ENCODE measurements at regions not wholly inside any gene's neighbourhood (a gene's known extent, or its start where the extent isn't known, plus 50 kb on each side); places are given as distances from the start of the nearest gene placed in this dataset.

- Histone ChIP-seq H3K36me3 (ENCODE audit: control insufficient read depth in 2 of 2, insufficient read depth in 2 of 2, low read length in 1 of 2) (no peaks in the 10 kb centered on the region), H3K9me3 (ENCODE audit: control insufficient read depth in 2 of 2, insufficient read depth in 1 of 2, low read depth in 1 of 2, low read length in 1 of 2) (peaks cover 0 to 6% of the 10 kb centered on the region in 2 donors), H3K4me1 (ENCODE audit: control insufficient read depth in 2 of 2, insufficient read depth in 2 of 2, low read length in 1 of 2) (no peaks in the 10 kb centered on the region), H3K27me3 (ENCODE audit: control insufficient read depth in 1 of 2, insufficient read depth in 2 of 2, low read length in 2 of 2) (no peaks in the 10 kb centered on the region), H3K27ac (ENCODE audit: low read depth in 2 of 2, low read length in 1 of 2) (no peak overlapping the region), H3K4me3 (ENCODE audit: low read depth in 1 of 2, low read length in 2 of 2) (no peak overlapping the region)
- WGBS, 2 donors: 70 to 74% methylated on average over 33 to 35 of the region's 35 CpGs
Observed at GRCh38 chr6:169898788-169899480, 147.5 kb downstream of the ERMARD start.

GRCh38 chr6:169897601-169898358, 146.4 kb downstream of the ERMARD start:
- H3K27me3 ChIP-seq (ENCODE audit: control insufficient read depth in 1 of 2, insufficient read depth in 2 of 2, low read length in 2 of 2): no peaks in the 10 kb centered on the region
- no peak overlapping the region for H3K4me3 ChIP-seq (ENCODE audit: low read depth in 1 of 2, low read length in 2 of 2)
- no peaks in the 10 kb centered on the region for H3K4me1 ChIP-seq (ENCODE audit: control insufficient read depth in 2 of 2, insufficient read depth in 2 of 2, low read length in 1 of 2)
- WGBS, 2 donors: 91 to 92% methylated on average over 15 of the region's 15 CpGs
- no peak overlapping the region for H3K27ac ChIP-seq (ENCODE audit: low read depth in 2 of 2, low read length in 1 of 2)
- H3K9me3 ChIP-seq (ENCODE audit: control insufficient read depth in 2 of 2, insufficient read depth in 1 of 2, low read depth in 1 of 2, low read length in 1 of 2): peaks cover 0 to 6% of the 10 kb centered on the region in 2 donors
- H3K36me3 ChIP-seq (ENCODE audit: control insufficient read depth in 2 of 2, insufficient read depth in 2 of 2, low read length in 1 of 2): no peaks in the 10 kb centered on the region

- no peaks in the 10 kb centered on the region for H3K4me1 ChIP-seq (ENCODE audit: control insufficient read depth in 2 of 2, insufficient read depth in 2 of 2, low read length in 1 of 2)
- H3K4me3 ChIP-seq (ENCODE audit: low read depth in 1 of 2, low read length in 2 of 2): no peak overlapping the region
- 90 to 92% methylated on average over 17 of the region's 17 CpGs for WGBS, 2 donors
- H3K27me3 ChIP-seq (ENCODE audit: control insufficient read depth in 1 of 2, insufficient read depth in 2 of 2, low read length in 2 of 2): no peaks in the 10 kb centered on the region
- no peak overlapping the region for H3K27ac ChIP-seq (ENCODE audit: low read depth in 2 of 2, low read length in 1 of 2)
- H3K36me3 ChIP-seq (ENCODE audit: control insufficient read depth in 2 of 2, insufficient read depth in 2 of 2, low read length in 1 of 2): no peaks in the 10 kb centered on the region
- H3K9me3 ChIP-seq (ENCODE audit: control insufficient read depth in 2 of 2, insufficient read depth in 1 of 2, low read depth in 1 of 2, low read length in 1 of 2): peaks cover 0 to 4% of the 10 kb centered on the region in 2 donors
Observed at GRCh38 chr6:169896826-169897456, 145.5 kb downstream of the ERMARD start.

GRCh38 chr6:169895926-169896761, 144.7 kb downstream of the ERMARD start:
- H3K27me3 ChIP-seq (ENCODE audit: control insufficient read depth in 1 of 2, insufficient read depth in 2 of 2, low read length in 2 of 2): no peaks in the 10 kb centered on the region
- peaks cover 3 to 9% of the 10 kb centered on the region in 2 donors for H3K9me3 ChIP-seq (ENCODE audit: control insufficient read depth in 2 of 2, insufficient read depth in 1 of 2, low read depth in 1 of 2, low read length in 1 of 2)
- no peak overlapping the region for H3K4me3 ChIP-seq (ENCODE audit: low read depth in 1 of 2, low read length in 2 of 2)
- 91 to 92% methylated on average over 19 of the region's 19 CpGs for whole genome bisulfite sequencing, 2 donors
- H3K36me3 ChIP-seq (ENCODE audit: control insufficient read depth in 2 of 2, insufficient read depth in 2 of 2, low read length in 1 of 2): no peaks in the 10 kb centered on the region
- no peaks in the 10 kb centered on the region for H3K4me1 ChIP-seq (ENCODE audit: control insufficient read depth in 2 of 2, insufficient read depth in 2 of 2, low read length in 1 of 2)
- no peak overlapping the region for H3K27ac ChIP-seq (ENCODE audit: low read depth in 2 of 2, low read length in 1 of 2)

GRCh38 chr6:169895000-169895759, 143.8 kb downstream of the ERMARD start:
- Histone ChIP-seq H3K36me3 (ENCODE audit: control insufficient read depth in 2 of 2, insufficient read depth in 2 of 2, low read length in 1 of 2) (no peaks in the 10 kb centered on the region), H3K27me3 (ENCODE audit: control insufficient read depth in 1 of 2, insufficient read depth in 2 of 2, low read length in 2 of 2) (no peaks in the 10 kb centered on the region), H3K27ac (ENCODE audit: low read depth in 2 of 2, low read length in 1 of 2) (no peak overlapping the region), H3K4me1 (ENCODE audit: control insufficient read depth in 2 of 2, insufficient read depth in 2 of 2, low read length in 1 of 2) (no peaks in the 10 kb centered on the region), H3K4me3 (ENCODE audit: low read depth in 1 of 2, low read length in 2 of 2) (no peak overlapping the region), H3K9me3 (ENCODE audit: control insufficient read depth in 2 of 2, insufficient read depth in 1 of 2, low read depth in 1 of 2, low read length in 1 of 2) (peaks cover 3 to 8% of the 10 kb centered on the region in 2 donors)
- 72 to 85% methylated on average over 7 of the region's 7 CpGs for WGBS, 2 donors

GRCh38 chr6:169894377-169894960, 143.0 kb downstream of the ERMARD start:
- 91% methylated on average over 21 of the region's 21 CpGs for WGBS, 2 donors
- H3K4me1 ChIP-seq (ENCODE audit: control insufficient read depth in 2 of 2, insufficient read depth in 2 of 2, low read length in 1 of 2): no peaks in the 10 kb centered on the region
- no peaks in the 10 kb centered on the region for H3K27me3 ChIP-seq (ENCODE audit: control insufficient read depth in 1 of 2, insufficient read depth in 2 of 2, low read length in 2 of 2)
- H3K9me3 ChIP-seq (ENCODE audit: control insufficient read depth in 2 of 2, insufficient read depth in 1 of 2, low read depth in 1 of 2, low read length in 1 of 2): peaks cover 3 to 8% of the 10 kb centered on the region in 2 donors
- H3K36me3 ChIP-seq (ENCODE audit: control insufficient read depth in 2 of 2, insufficient read depth in 2 of 2, low read length in 1 of 2): no peaks in the 10 kb centered on the region
- H3K27ac ChIP-seq (ENCODE audit: low read depth in 2 of 2, low read length in 1 of 2): no peak overlapping the region
- H3K4me3 ChIP-seq (ENCODE audit: low read depth in 1 of 2, low read length in 2 of 2): no peak overlapping the region

GRCh38 chr6:169893624-169894023, 142.2 kb downstream of the ERMARD start:
- H3K9me3 ChIP-seq (ENCODE audit: control insufficient read depth in 2 of 2, insufficient read depth in 1 of 2, low read depth in 1 of 2, low read length in 1 of 2): peaks cover 3 to 8% of the 10 kb centered on the region in 2 donors

GRCh38 chr6:169891846-169892245, 140.4 kb downstream of the ERMARD start:
- H3K4me3 ChIP-seq (ENCODE audit: low read depth in 1 of 2, low read length in 2 of 2): no peak overlapping the region
- no peak overlapping the region for H3K27ac ChIP-seq (ENCODE audit: low read depth in 2 of 2, low read length in 1 of 2)
- no peaks in the 10 kb centered on the region for H3K36me3 ChIP-seq (ENCODE audit: control insufficient read depth in 2 of 2, insufficient read depth in 2 of 2, low read length in 1 of 2)
- 69 to 70% methylated on average over 11 of the region's 11 CpGs for WGBS, 2 donors
- peaks cover 3 to 8% of the 10 kb centered on the region in 2 donors for H3K9me3 ChIP-seq (ENCODE audit: control insufficient read depth in 2 of 2, insufficient read depth in 1 of 2, low read depth in 1 of 2, low read length in 1 of 2)
- H3K4me1 ChIP-seq (ENCODE audit: control insufficient read depth in 2 of 2, insufficient read depth in 2 of 2, low read length in 1 of 2): peaks cover 0 to 2% of the 10 kb centered on the region in 2 donors
- no peaks in the 10 kb centered on the region for H3K27me3 ChIP-seq (ENCODE audit: control insufficient read depth in 1 of 2, insufficient read depth in 2 of 2, low read length in 2 of 2)

More at GRCh38 chr6:169893624-169894023, 142.2 kb downstream of the ERMARD start:
- H3K36me3 ChIP-seq (ENCODE audit: control insufficient read depth in 2 of 2, insufficient read depth in 2 of 2, low read length in 1 of 2): no peaks in the 10 kb centered on the region
- H3K4me3 ChIP-seq (ENCODE audit: low read depth in 1 of 2, low read length in 2 of 2): no peak overlapping the region
- WGBS, 2 donors: 79 to 85% methylated on average over 8 of the region's 8 CpGs
- H3K27ac ChIP-seq (ENCODE audit: low read depth in 2 of 2, low read length in 1 of 2): no peak overlapping the region
- no peaks in the 10 kb centered on the region for H3K27me3 ChIP-seq (ENCODE audit: control insufficient read depth in 1 of 2, insufficient read depth in 2 of 2, low read length in 2 of 2)
- no peaks in the 10 kb centered on the region for H3K4me1 ChIP-seq (ENCODE audit: control insufficient read depth in 2 of 2, insufficient read depth in 2 of 2, low read length in 1 of 2)

Measured in esophagus (tissue), 2 donors.